H1 (cell line): ENCODE measurements at regions not wholly inside any gene's neighbourhood (a gene's known extent, or its start where the extent isn't known, plus 50 kb on each side); places are given as distances from the start of the nearest gene placed in this dataset.

Experiments
- CTCF ChIA-PET: fragments of 300-600 bp; sonication (Branson Sonifier 250); formaldehyde crosslinking; loops from one replicate; lab custom pipeline; 2021; ENCODE audit not compliant: partially characterized antibody; lab: Charles Lee
- POLR2A ChIA-PET: fragments of 300-600 bp; sonication (Branson Sonifier 250); formaldehyde crosslinking; loops from one replicate; lab custom pipeline; 2021; ENCODE audit warnings: inconsistent platforms; ENCODE audit not compliant: partially characterized antibody; lab: Charles Lee
- DNase-seq, 2 experiments: peaks; one replicate each; pipeline versions ENCODE4 v3.0.0 to v3.0.0-alpha.2; 2010 to 2022; ENCODE audit warnings: low spot score in 2 of 2, low read depth in 1 of 2, mixed read lengths in 1 of 2
- FAIRE-seq: peaks from 2 replicates; lab custom pipeline; 2011; peaks lifted over from hg19 to GRCh38; lab: Jason Lieb, UNC
- H2AFZ ChIP-seq: 2 replicates; pipeline ENCODE4 v1.8.1; 2012; ENCODE audit warnings: low read length, inconsistent platforms
- H2AK5ac ChIP-seq: 2 replicates; pipeline ENCODE4 v1.6.1; 2013; ENCODE audit warnings: low read depth, low read length
- H2BK120ac ChIP-seq: replicated peaks from 2 replicates; pipeline ENCODE3; 2013; ENCODE audit warnings: low read depth, low read length, inconsistent platforms
- H2BK12ac ChIP-seq: 2 replicates; pipeline ENCODE4 v1.6.1; 2013; ENCODE audit warnings: low read depth, low read length
- H2BK15ac ChIP-seq: 2 replicates; pipeline ENCODE4 v1.6.1; 2013; ENCODE audit warnings: low read length
- H2BK20ac ChIP-seq: 2 replicates; pipeline ENCODE4 v1.6.1; 2013; ENCODE audit warnings: low read length
- H2BK5ac ChIP-seq: 2 replicates; pipeline ENCODE4 v1.6.1; 2013; ENCODE audit warnings: low read depth, low read length
- H3K14ac ChIP-seq: 2 replicates; pipeline ENCODE4 v1.6.1; 2013; ENCODE audit warnings: inconsistent platforms; ENCODE audit not compliant: insufficient read length
- H3K18ac ChIP-seq: 2 replicates; pipeline ENCODE4 v1.6.1; 2013; ENCODE audit warnings: low read length; ENCODE audit errors: extremely low read depth
- H3K23ac ChIP-seq: 2 replicates; pipeline ENCODE4 v1.6.1; 2013; ENCODE audit warnings: inconsistent platforms; ENCODE audit not compliant: insufficient read length
- H3K23me2 ChIP-seq: 2 replicates; pipeline ENCODE4 v1.6.1; 2013; ENCODE audit warnings: low read depth, low read length
- H3K27ac ChIP-seq: 2 replicates; pipeline ENCODE4 v1.6.1; 2011; ENCODE audit warnings: low read depth, low read length, inconsistent platforms
- H3K27me3 ChIP-seq, 4 experiments: replicated peaks in 1 of 4; 1 replicate in 1 of 4; 2 replicates in 3 of 4; pipeline versions ENCODE4 v1.6.1 to v1.8.1; 2011 to 2013; ENCODE audit warnings: low read length in 3 of 4, mild to moderate bottlenecking in 3 of 4, inconsistent platforms in 2 of 4, mixed read lengths in 2 of 4, moderate library complexity in 1 of 4; ENCODE audit not compliant: control insufficient read depth in 3 of 4, insufficient read depth in 3 of 4; ENCODE audit errors: extremely low read depth in 1 of 4
- H3K36me3 ChIP-seq, 4 experiments: 2 replicates each; pipeline versions ENCODE4 v1.6.1 to v1.8.1; 2011 to 2013; ENCODE audit warnings: mild to moderate bottlenecking in 4 of 4, low read length in 3 of 4, moderate library complexity in 2 of 4, control low read depth in 1 of 4, inconsistent platforms in 1 of 4; ENCODE audit not compliant: insufficient read depth in 4 of 4, control insufficient read depth in 2 of 4
- H3K4ac ChIP-seq: replicated peaks from 2 replicates; pipeline ENCODE3; 2013; ENCODE audit warnings: low read length, low read depth, mixed read lengths, inconsistent platforms; ENCODE audit not compliant: insufficient read length
- H3K4me1 ChIP-seq, 4 experiments: replicated peaks in 1 of 4; 1 replicate in 1 of 4; 2 replicates in 3 of 4; pipeline versions ENCODE4 v1.6.1 to v1.8.1; 2011 to 2013; ENCODE audit warnings: low read length in 3 of 4, inconsistent platforms in 2 of 4, mixed read lengths in 1 of 4; ENCODE audit not compliant: insufficient read depth in 4 of 4, control insufficient read depth in 3 of 4
- H3K4me2 ChIP-seq, 2 experiments: 2 replicates each; pipeline versions ENCODE4 v1.6.1 to v1.8.1; 2011 to 2013; ENCODE audit warnings: low read depth in 2 of 2, low read length in 2 of 2, control low read depth in 1 of 2, inconsistent platforms in 1 of 2, mild to moderate bottlenecking in 1 of 2; ENCODE audit not compliant: insufficient read depth in 1 of 2
- H3K4me3 ChIP-seq, 4 experiments: fragments of 200-600, 300-600 bp in 1 of 4; sonication (generic), shearing (Covaris generic), sonication (Bioruptor Twin) in 1 of 4; 2 replicates each; pipeline versions ENCODE4 v1.5.1 to v1.8.1; 2011 to 2016; ENCODE audit warnings: low read length in 4 of 4, low read depth in 3 of 4, control low read depth in 2 of 4, inconsistent platforms in 2 of 4, mild to moderate bottlenecking in 2 of 4, mixed read lengths in 1 of 4, moderate library complexity in 1 of 4; ENCODE audit not compliant: insufficient read depth in 2 of 4; ENCODE audit errors: extremely low read depth in 1 of 4
- H3K56ac ChIP-seq: replicated peaks from 2 replicates; pipeline ENCODE3; 2013; ENCODE audit warnings: low read depth, mild to moderate bottlenecking, mixed read lengths, low read length, inconsistent platforms; ENCODE audit not compliant: insufficient read length
- H3K79me1 ChIP-seq: 2 replicates; pipeline ENCODE4 v1.6.1; 2013; ENCODE audit warnings: low read depth, low read length, control low read depth
- H3K79me2 ChIP-seq, 2 experiments: 2 replicates each; pipeline versions ENCODE4 v1.6.1 to v1.8.1; 2012 to 2013; ENCODE audit warnings: low read length in 2 of 2, mild to moderate bottlenecking in 2 of 2, inconsistent platforms in 1 of 2; ENCODE audit not compliant: insufficient read depth in 2 of 2, control insufficient read depth in 1 of 2
- H3K9ac ChIP-seq, 4 experiments: replicated peaks in 1 of 4; 1 replicate in 1 of 4; 2 replicates in 3 of 4; pipeline versions ENCODE4 v1.6.1 to v1.8.1; 2011 to 2013; ENCODE audit warnings: low read depth in 3 of 4, low read length in 3 of 4, control low read depth in 2 of 4, mild to moderate bottlenecking in 2 of 4, moderate library complexity in 2 of 4, inconsistent platforms in 1 of 4; ENCODE audit errors: extremely low read depth in 1 of 4
- H3K9me3 ChIP-seq, 2 experiments: 2 replicates each; pipeline versions ENCODE4 v1.6.1 to v1.8.1; 2012 to 2013; ENCODE audit warnings: mild to moderate bottlenecking in 2 of 2, moderate library complexity in 2 of 2, control low read depth in 1 of 2, inconsistent platforms in 1 of 2, low read depth in 1 of 2, low read length in 1 of 2, mixed read lengths in 1 of 2; ENCODE audit not compliant: insufficient read depth in 2 of 2
- H4K20me1 ChIP-seq, 2 experiments: replicated peaks in 1 of 2; 2 replicates each; pipeline versions ENCODE3 to v1.8.1; 2011 to 2013; ENCODE audit warnings: inconsistent platforms in 2 of 2, low read length in 2 of 2, mild to moderate bottlenecking in 1 of 2; ENCODE audit not compliant: insufficient read depth in 2 of 2, control insufficient read depth in 1 of 2
- H4K5ac ChIP-seq: 2 replicates; pipeline ENCODE4 v1.6.1; 2013; ENCODE audit warnings: low read length, low read depth, mixed read lengths, inconsistent platforms; ENCODE audit not compliant: insufficient read length
- H4K8ac ChIP-seq: 2 replicates; pipeline ENCODE4 v1.8.0; 2013; ENCODE audit warnings: mild to moderate bottlenecking, moderate library complexity, low read length, inconsistent platforms; ENCODE audit not compliant: insufficient read depth; ENCODE audit errors: extremely low read depth
- H4K91ac ChIP-seq: replicated peaks from 2 replicates; pipeline ENCODE3; 2013; ENCODE audit warnings: low read length, mixed read lengths, inconsistent platforms; ENCODE audit not compliant: insufficient read length
- BACH1 ChIP-seq: IDR thresholded peaks from 2 replicates; pipeline ENCODE4 v1.6.1; 2012; ENCODE audit warnings: low read length, improper control_type of control experiment
- CBX8 ChIP-seq: fragments of 300-800, 300-1000 bp; sonication (generic); IDR thresholded peaks from 2 replicates; pipeline ENCODE4 v1.7.1; 2016; ENCODE audit warnings: low read depth, low read length, borderline replicate concordance
- CHD1 ChIP-seq: IDR thresholded peaks from 2 replicates; pipeline ENCODE4 v1.6.1; 2012; ENCODE audit warnings: low read depth, low read length, improper control_type of control experiment
- CREB1 ChIP-seq: IDR thresholded peaks from 2 replicates; pipeline ENCODE4 v1.6.1; 2012; ENCODE audit warnings: inconsistent platforms
- EP300 ChIP-seq, 2 experiments: IDR thresholded peaks; 1 replicate in 1 of 2; 2 replicates in 1 of 2; pipeline ENCODE4 v1.6.1; 2011 to 2012; ENCODE audit warnings: low read depth in 2 of 2, low read length in 2 of 2, mild to moderate bottlenecking in 2 of 2, borderline replicate concordance in 1 of 2, inconsistent platforms in 1 of 2, moderate library complexity in 1 of 2
- EZH2 ChIP-seq: fragments of 200-600 bp; sonication (generic); IDR thresholded peaks from 2 replicates; pipeline ENCODE4 v1.7.1; 2012; ENCODE audit warnings: low read depth, mild to moderate bottlenecking, moderate library complexity, low read length, inconsistent platforms; ENCODE audit not compliant: severe bottlenecking
- KDM4A ChIP-seq: IDR thresholded peaks from one replicate; pipeline ENCODE4 v1.7.1; 2012; ENCODE audit warnings: low read depth, mild to moderate bottlenecking, moderate library complexity, low read length, inconsistent platforms; ENCODE audit not compliant: severe bottlenecking
- MAFK ChIP-seq: IDR thresholded peaks from 2 replicates; pipeline ENCODE4 v1.6.1; 2012; ENCODE audit warnings: low read depth, mild to moderate bottlenecking, improper control_type of control experiment, low read length
- POLR2A ChIP-seq, 2 experiments: IDR thresholded peaks; 1 replicate in 1 of 2; 2 replicates in 1 of 2; pipeline ENCODE4 v1.6.1; 2011; ENCODE audit warnings: low read depth in 2 of 2, low read length in 2 of 2, mild to moderate bottlenecking in 2 of 2; ENCODE audit errors: control extremely low read depth in 1 of 2
- POLR2AphosphoS5 ChIP-seq: IDR thresholded peaks from 2 replicates; pipeline ENCODE4 v1.6.1; 2011; ENCODE audit warnings: low read depth, low read length
- POU5F1 ChIP-seq: IDR thresholded peaks from 2 replicates; pipeline ENCODE4 v1.6.1; 2011; ENCODE audit warnings: low read depth, mild to moderate bottlenecking, low read length, moderate library complexity
- RNF2 ChIP-seq: fragments of 200-900, 300-1000 bp; sonication (generic); IDR thresholded peaks from 2 replicates; pipeline ENCODE4 v1.7.1; 2016; ENCODE audit warnings: borderline replicate concordance, low read depth, mild to moderate bottlenecking, antibody characterized with exemption, low read length; ENCODE audit not compliant: poor library complexity, severe bottlenecking; ENCODE audit errors: missing control alignments
- SRF ChIP-seq: IDR thresholded peaks from 2 replicates; pipeline ENCODE4 v1.6.1; 2011; ENCODE audit warnings: mild to moderate bottlenecking, low read depth, low read length, moderate library complexity
- TAF1 ChIP-seq: IDR thresholded peaks from 2 replicates; pipeline ENCODE4 v1.6.1; 2011; ENCODE audit warnings: mild to moderate bottlenecking, low read depth, low read length
- whole genome bisulfite sequencing, 2 experiments: shearing (Covaris generic) in 1 of 2; methylation state at CpG; one replicate each; pipeline versions ENCODE4 v1.1.6 to v1.1.7; 2013 to 2015; ENCODE audit warnings: low lambda C conversion rate in 2 of 2, mixed read lengths in 2 of 2, inconsistent platforms in 1 of 2, low coverage in 1 of 2, missing lambda C conversion rate in 1 of 2; ENCODE audit not compliant: insufficient replicate concordance in 2 of 2, insufficient coverage in 1 of 2, insufficient read length in 1 of 2; ENCODE audit errors: extremely low coverage in 1 of 2, missing lambda C conversion rate in 1 of 2; 5-methylcytosine and 5-hydroxymethylcytosine counted together
- TF ChIP-seq, protein P1 (sequence below): IDR thresholded peaks from 2 replicates; pipeline ENCODE4 v1.6.1; 2012; ENCODE audit warnings: inconsistent platforms

- Histone ChIP-seq H2BK20ac (no peak overlapping the region), H2AFZ (no peak overlapping the region), H2BK15ac (no peak overlapping the region), H3K23me2 (no peaks in the 10 kb centered on the region), H3K18ac (no peak overlapping the region), H4K20me1 (peaks cover 0 to 2% of the 10 kb centered on the region in 2 experiments), H3K79me2 (no peaks in the 10 kb centered on the region), H3K23ac (no peak overlapping the region), H4K91ac (no peak overlapping the region), H3K9ac (no peak overlapping the region), H2BK12ac (no peak overlapping the region), H3K4me3 (no peak overlapping the region), H3K14ac (no peak overlapping the region), H3K4me1 (peaks cover 0 to 3% (median 0%) of the 10 kb centered on the region in 4 experiments; a peak in 1 of 7 replicates), H2BK120ac (no peak overlapping the region), H3K4ac (no peak overlapping the region), H3K27me3 (no peaks in the 10 kb centered on the region), H3K36me3 (no peaks in the 10 kb centered on the region), H3K9me3 (no peaks in the 10 kb centered on the region), H3K79me1 (no peaks in the 10 kb centered on the region), H4K8ac (peak overlapping the region; percentile 82), H3K56ac (no peak overlapping the region), H4K5ac (no peak overlapping the region), H2BK5ac (no peak overlapping the region), H2AK5ac (no peak overlapping the region), H3K4me2 (no peak overlapping the region), H3K27ac (no peak overlapping the region)
- 84% methylated on average over 6 of the region's 6 CpGs; no CpG with 5 or more reads in 1 of the 2 experiments for whole genome bisulfite sequencing, 2 experiments
- DNase-seq: no peak
- FAIRE-seq: no peak
- ChIA-PET CTCF (interaction anchor here (1.2 to 1.8 kb wide), 5 partner anchors 15 to 80 kb away, joined by 3 to 4 read pairs (median 3); no protein-coding TSS in a partner anchor), POLR2A (no interaction called here)
- TF ChIP-seq POLR2A (IDR thresholded peaks at IDR 0.05; ENCODE audit: control extremely low read depth in 1 of 2, low read depth in 2 of 2, low read length in 2 of 2) (no peak), POU5F1 (no peak), EP300 (IDR thresholded peaks at IDR 0.05; ENCODE audit: borderline replicate concordance in 1 of 2, low read depth in 2 of 2, low read length in 2 of 2) (no peak), POLR2AphosphoS5 (no peak), EZH2 (no peak), BACH1 (no peak), MAFK (no peak), SRF (no peak), CBX8 (no peak), CREB1 (no peak), CHD1 (no peak), KDM4A (no peak), TAF1 (no peak), RNF2 (no peak)
- TF ChIP-seq, protein P1, sequence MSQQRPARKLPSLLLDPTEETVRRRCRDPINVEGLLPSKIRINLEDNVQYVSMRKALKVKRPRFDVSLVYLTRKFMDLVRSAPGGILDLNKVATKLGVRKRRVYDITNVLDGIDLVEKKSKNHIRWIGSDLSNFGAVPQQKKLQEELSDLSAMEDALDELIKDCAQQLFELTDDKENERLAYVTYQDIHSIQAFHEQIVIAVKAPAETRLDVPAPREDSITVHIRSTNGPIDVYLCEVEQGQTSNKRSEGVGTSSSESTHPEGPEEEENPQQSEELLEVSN: no peak
Observed at GRCh38 chr1:181345146-181345545, 138.2 kb upstream of the CACNA1E start.
